ENCODE measurements at regions not wholly inside any gene's neighbourhood (a gene's known extent, or its start where the extent isn't known, plus 50 kb on each side); places are given as distances from the start of the nearest gene placed in this dataset.

- Histone ChIP-seq H3K9ac (ENCODE audit: low read length) (no peak overlapping the region), H3K4me1 (ENCODE audit: low read length) (peaks cover 16% of the 10 kb centered on the region), H3K79me2 (ENCODE audit: low read length) (no peaks in the 10 kb centered on the region), H3K9me3 (ENCODE audit: low read length) (no peaks in the 10 kb centered on the region), H3K27ac (ENCODE audit: low read length) (no peak overlapping the region), H3K36me3 (ENCODE audit: insufficient read depth, low read length) (no peaks in the 10 kb centered on the region), H3K27me3 (ENCODE audit: low read length) (no peaks in the 10 kb centered on the region), H4K20me1 (ENCODE audit: insufficient read depth, low read depth, low read length) (no peaks in the 10 kb centered on the region), H3K9me2 (replicated peaks; ENCODE audit: insufficient read depth, low read length) (no peaks in the 10 kb centered on the region), H3K4me3 (ENCODE audit: low read length) (no peak overlapping the region), H3K4me2 (ENCODE audit: low read depth, low read length, poor library complexity, severe bottlenecking) (no peak overlapping the region), H2AFZ (ENCODE audit: low read length) (no peak overlapping the region)
- no peak for DNase-seq
Measured at GRCh38 chr2:67067656-67068055, 329.5 kb upstream of the ETAA1 start.

GRCh38 chr2:67070826-67071225 lies 326.3 kb upstream of the ETAA1 start:
- no peak overlapping the region for H3K9ac ChIP-seq (ENCODE audit: low read length)
- H4K20me1 ChIP-seq (ENCODE audit: insufficient read depth, low read depth, low read length): no peaks in the 10 kb centered on the region

GRCh38 chr2:67075056-67075455 lies 322.1 kb upstream of the ETAA1 start:
- no peak overlapping the region for H3K4me2 ChIP-seq (ENCODE audit: low read depth, low read length, poor library complexity, severe bottlenecking)
- no peaks in the 10 kb centered on the region for H3K9me2 ChIP-seq (replicated peaks; ENCODE audit: insufficient read depth, low read length)
- H3K36me3 ChIP-seq (ENCODE audit: insufficient read depth, low read length): no peaks in the 10 kb centered on the region
- H2AFZ ChIP-seq (ENCODE audit: low read length): no peak overlapping the region
- H3K9me3 ChIP-seq (ENCODE audit: low read length): no peaks in the 10 kb centered on the region
- no peaks in the 10 kb centered on the region for H4K20me1 ChIP-seq (ENCODE audit: insufficient read depth, low read depth, low read length)
- no peak for DNase-seq
- H3K27ac ChIP-seq (ENCODE audit: low read length): no peak overlapping the region
- no peak overlapping the region for H3K9ac ChIP-seq (ENCODE audit: low read length)
- no peaks in the 10 kb centered on the region; the same call in 1 of the 2 replicates for H3K27me3 ChIP-seq (ENCODE audit: low read length)
- H3K4me1 ChIP-seq (ENCODE audit: low read length): peaks cover 18% of the 10 kb centered on the region
- no peaks in the 10 kb centered on the region for H3K79me2 ChIP-seq (ENCODE audit: low read length)
- H3K4me3 ChIP-seq (ENCODE audit: low read length): no peak overlapping the region

More at GRCh38 chr2:67070826-67071225, 326.3 kb upstream of the ETAA1 start:
- Histone ChIP-seq H3K27me3 (ENCODE audit: low read length) (no peaks in the 10 kb centered on the region; the same call in 1 of the 2 replicates), H3K36me3 (ENCODE audit: insufficient read depth, low read length) (no peaks in the 10 kb centered on the region), H3K9me2 (replicated peaks; ENCODE audit: insufficient read depth, low read length) (no peaks in the 10 kb centered on the region), H3K4me2 (ENCODE audit: low read depth, low read length, poor library complexity, severe bottlenecking) (no peak overlapping the region), H3K79me2 (ENCODE audit: low read length) (no peaks in the 10 kb centered on the region), H2AFZ (ENCODE audit: low read length) (no peak overlapping the region), H3K27ac (ENCODE audit: low read length) (no peak overlapping the region), H3K9me3 (ENCODE audit: low read length) (no peaks in the 10 kb centered on the region), H3K4me3 (ENCODE audit: low read length) (no peak overlapping the region), H3K4me1 (ENCODE audit: low read length) (peaks cover 18% of the 10 kb centered on the region)
- no peak for DNase-seq

DNA sequence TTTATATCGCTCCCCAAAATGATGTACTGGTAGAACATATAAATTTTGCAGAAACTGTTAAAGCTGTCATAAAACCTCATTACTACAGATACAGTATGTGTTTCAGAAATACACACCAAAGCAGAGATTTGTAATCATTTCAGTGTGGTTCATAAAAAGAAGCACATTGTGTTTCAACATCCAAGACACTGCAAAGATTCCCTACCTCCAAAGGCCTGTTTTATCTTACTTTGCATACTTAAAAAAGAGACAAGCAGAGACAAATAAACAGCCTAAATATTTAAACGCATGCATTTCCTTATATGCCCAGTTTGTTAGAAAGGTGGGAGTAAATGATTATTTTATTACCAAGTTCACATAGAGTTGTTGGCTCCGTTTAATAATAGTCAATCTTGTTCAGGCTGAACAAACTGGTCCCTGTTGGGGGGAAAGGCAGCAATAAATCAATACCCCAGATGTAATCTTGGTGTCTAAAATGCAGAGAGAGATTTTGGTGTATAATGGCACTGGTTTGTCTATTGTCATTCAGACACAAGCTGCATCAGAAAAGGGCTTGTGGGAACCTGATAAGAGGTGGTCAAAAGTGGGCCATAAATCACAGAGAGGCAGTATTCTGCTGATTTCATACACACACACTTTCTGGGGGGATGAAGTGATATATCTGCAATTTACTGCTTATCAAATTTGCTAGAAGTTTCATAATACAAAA lies 321.4 kb upstream of the ETAA1 start:
- Histone ChIP-seq H3K79me2 (ENCODE audit: low read length) (no peaks in the 10 kb centered on the region), H3K36me3 (ENCODE audit: insufficient read depth, low read length) (no peaks in the 10 kb centered on the region), H3K4me2 (ENCODE audit: low read depth, low read length, poor library complexity, severe bottlenecking) (no peak overlapping the region), H4K20me1 (ENCODE audit: insufficient read depth, low read depth, low read length) (no peaks in the 10 kb centered on the region), H3K27ac (ENCODE audit: low read length) (no peak overlapping the region), H3K9ac (ENCODE audit: low read length) (no peak overlapping the region), H3K4me3 (ENCODE audit: low read length) (no peak overlapping the region), H3K9me3 (ENCODE audit: low read length) (no peaks in the 10 kb centered on the region), H3K4me1 (ENCODE audit: low read length) (peaks cover 18% of the 10 kb centered on the region), H2AFZ (ENCODE audit: low read length) (no peak overlapping the region), H3K27me3 (ENCODE audit: low read length) (no peaks in the 10 kb centered on the region; the same call in 1 of the 2 replicates), H3K9me2 (replicated peaks; ENCODE audit: insufficient read depth, low read length) (no peaks in the 10 kb centered on the region)
- no peak for DNase-seq

GRCh38 chr2:67076239-67076624 lies 320.9 kb upstream of the ETAA1 start:
- H3K4me1 ChIP-seq (ENCODE audit: low read length): peaks cover 15% of the 10 kb centered on the region
- no peaks in the 10 kb centered on the region for H3K9me3 ChIP-seq (ENCODE audit: low read length)
- H3K27ac ChIP-seq (ENCODE audit: low read length): no peak overlapping the region
- no peak overlapping the region for H3K4me2 ChIP-seq (ENCODE audit: low read depth, low read length, poor library complexity, severe bottlenecking)
- H4K20me1 ChIP-seq (ENCODE audit: insufficient read depth, low read depth, low read length): no peaks in the 10 kb centered on the region
- no peaks in the 10 kb centered on the region for H3K36me3 ChIP-seq (ENCODE audit: insufficient read depth, low read length)
- no peaks in the 10 kb centered on the region for H3K9me2 ChIP-seq (replicated peaks; ENCODE audit: insufficient read depth, low read length)
- H3K4me3 ChIP-seq (ENCODE audit: low read length): no peak overlapping the region
- H2AFZ ChIP-seq (ENCODE audit: low read length): no peak overlapping the region
- no peaks in the 10 kb centered on the region; the same call in 1 of the 2 replicates for H3K27me3 ChIP-seq (ENCODE audit: low read length)
- no peak overlapping the region for H3K9ac ChIP-seq (ENCODE audit: low read length)
- no peak for DNase-seq
- no peaks in the 10 kb centered on the region for H3K79me2 ChIP-seq (ENCODE audit: low read length)

DNA sequence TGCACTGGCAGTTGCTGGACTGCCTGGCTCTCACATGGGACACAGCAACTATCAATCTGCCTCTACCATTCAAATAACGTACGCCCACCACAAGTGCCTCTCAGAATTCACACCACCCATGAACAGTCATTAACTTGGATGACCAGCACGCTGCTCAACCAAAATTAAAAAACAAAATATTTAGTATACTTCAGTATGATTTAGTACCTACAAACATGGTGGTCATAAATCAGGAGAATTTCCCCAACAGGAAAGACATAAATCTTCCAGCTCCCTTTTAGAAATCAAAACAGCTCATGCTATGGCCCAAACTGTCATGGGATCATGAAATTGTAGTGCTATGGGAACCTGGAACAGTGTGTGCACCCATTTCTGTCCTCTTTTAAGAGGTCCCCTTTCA lies 317.4 kb upstream of the ETAA1 start:
- Histone ChIP-seq H3K9me2 (replicated peaks; ENCODE audit: insufficient read depth, low read length) (no peaks in the 10 kb centered on the region), H3K27me3 (ENCODE audit: low read length) (no peaks in the 10 kb centered on the region), H4K20me1 (ENCODE audit: insufficient read depth, low read depth, low read length) (no peaks in the 10 kb centered on the region), H3K9me3 (ENCODE audit: low read length) (no peaks in the 10 kb centered on the region), H3K27ac (ENCODE audit: low read length) (no peak overlapping the region), H3K4me3 (ENCODE audit: low read length) (no peak overlapping the region), H3K4me2 (ENCODE audit: low read depth, low read length, poor library complexity, severe bottlenecking) (no peak overlapping the region), H3K9ac (ENCODE audit: low read length) (no peak overlapping the region), H3K79me2 (ENCODE audit: low read length) (no peaks in the 10 kb centered on the region), H2AFZ (ENCODE audit: low read length) (no peak overlapping the region), H3K4me1 (ENCODE audit: low read length) (no peaks in the 10 kb centered on the region), H3K36me3 (ENCODE audit: insufficient read depth, low read length) (no peaks in the 10 kb centered on the region)
- no peak for DNase-seq

DNA sequence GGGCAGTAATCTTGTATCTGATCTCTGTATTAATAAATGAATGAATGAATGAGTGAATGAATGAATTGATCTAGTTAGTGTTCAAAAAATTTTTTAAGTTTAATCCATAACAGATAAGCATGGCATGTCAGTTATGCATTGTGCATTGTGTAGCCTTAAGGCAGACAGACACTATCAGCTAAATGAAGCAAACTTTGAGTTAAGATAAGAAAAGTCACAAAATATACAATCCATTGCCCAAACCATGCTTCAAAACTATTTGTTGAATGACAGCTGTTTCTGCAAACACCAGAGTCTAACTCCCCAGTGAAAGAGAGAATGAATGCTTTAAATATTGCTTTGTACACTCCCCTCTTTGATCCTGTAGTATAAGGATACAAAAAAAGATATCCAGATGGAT lies 314.3 kb upstream of the ETAA1 start:
- DNase-seq: no peak
- no peaks in the 10 kb centered on the region for H3K9me2 ChIP-seq (replicated peaks; ENCODE audit: insufficient read depth, low read length)
- H3K79me2 ChIP-seq (ENCODE audit: low read length): no peaks in the 10 kb centered on the region
- H3K27ac ChIP-seq (ENCODE audit: low read length): no peak overlapping the region
- no peak overlapping the region for H3K4me2 ChIP-seq (ENCODE audit: low read depth, low read length, poor library complexity, severe bottlenecking)
- no peaks in the 10 kb centered on the region for H3K9me3 ChIP-seq (ENCODE audit: low read length)
- H3K9ac ChIP-seq (ENCODE audit: low read length): no peak overlapping the region
- no peaks in the 10 kb centered on the region for H3K4me1 ChIP-seq (ENCODE audit: low read length)
- no peaks in the 10 kb centered on the region for H3K27me3 ChIP-seq (ENCODE audit: low read length)
- no peak overlapping the region for H3K4me3 ChIP-seq (ENCODE audit: low read length)
- no peaks in the 10 kb centered on the region for H3K36me3 ChIP-seq (ENCODE audit: insufficient read depth, low read length)
- H4K20me1 ChIP-seq (ENCODE audit: insufficient read depth, low read depth, low read length): no peaks in the 10 kb centered on the region
- H2AFZ ChIP-seq (ENCODE audit: low read length): no peak overlapping the region

DNA sequence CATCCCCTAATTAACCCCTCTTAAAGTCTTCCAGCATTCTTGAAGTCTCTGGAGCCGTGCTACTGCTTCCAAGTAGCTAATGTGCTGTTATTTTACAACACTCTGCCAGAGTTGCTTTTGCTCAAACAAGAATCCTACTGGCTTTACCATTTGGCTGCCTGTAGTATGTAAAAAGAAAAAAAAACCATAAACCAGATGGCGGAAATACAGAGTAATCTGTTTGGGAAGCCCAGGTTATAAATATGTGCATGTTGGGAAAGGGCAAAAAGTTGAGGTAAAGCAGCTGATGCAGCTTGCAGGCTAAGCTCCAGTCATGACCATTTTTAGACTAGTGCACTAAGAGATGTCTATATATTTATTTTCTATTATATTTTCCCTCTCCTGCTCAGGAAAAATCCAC lies 313.2 kb upstream of the ETAA1 start:
- Histone ChIP-seq H3K4me2 (ENCODE audit: low read depth, low read length, poor library complexity, severe bottlenecking) (no peak overlapping the region), H3K4me3 (ENCODE audit: low read length) (no peak overlapping the region), H3K9me3 (ENCODE audit: low read length) (no peaks in the 10 kb centered on the region), H3K27me3 (ENCODE audit: low read length) (no peaks in the 10 kb centered on the region), H3K4me1 (ENCODE audit: low read length) (no peaks in the 10 kb centered on the region), H3K9ac (ENCODE audit: low read length) (no peak overlapping the region), H3K9me2 (replicated peaks; ENCODE audit: insufficient read depth, low read length) (no peaks in the 10 kb centered on the region), H4K20me1 (ENCODE audit: insufficient read depth, low read depth, low read length) (no peaks in the 10 kb centered on the region), H3K27ac (ENCODE audit: low read length) (no peak overlapping the region), H2AFZ (ENCODE audit: low read length) (no peak overlapping the region), H3K36me3 (ENCODE audit: insufficient read depth, low read length) (no peaks in the 10 kb centered on the region), H3K79me2 (ENCODE audit: low read length) (no peaks in the 10 kb centered on the region)
- no peak for DNase-seq

Data from Karpas-422 (cell line).